ENCODE measurements at regions not wholly inside any gene's neighbourhood (a gene's known extent, or its start where the extent isn't known, plus 50 kb on each side); places are given as distances from the start of the nearest gene placed in this dataset.
"Not testable (repeated sequence)": the region's sequence is repeated elsewhere in the genome, so short reads cannot be mapped to it uniquely, and the experiment has no call there.

GRCh38 chr5:100043475-100043874 lies 491.7 kb upstream of the FAM174A start:
- Histone ChIP-seq H3K9me3 (ENCODE audit: control insufficient read depth in 2 of 2, low read length in 2 of 2) (no peaks in the 10 kb centered on the region), H3K4me1 (ENCODE audit: control insufficient read depth, insufficient read depth, low read length) (no peaks in the 10 kb centered on the region), H3K27ac (ENCODE audit: low read length) (no peak overlapping the region), H3K9ac (ENCODE audit: low read length in 2 of 2) (no peak overlapping the region), H3K27me3 (ENCODE audit: control insufficient read depth in 1 of 2, insufficient read depth in 2 of 2, low read length in 2 of 2) (no peaks in the 10 kb centered on the region), H3K4me3 (ENCODE audit: low read length in 2 of 2) (no peak overlapping the region), H3K36me3 (ENCODE audit: control insufficient read depth in 2 of 2, insufficient read depth in 2 of 2, low read length in 2 of 2) (no peaks in the 10 kb centered on the region)

GRCh38 chr5:100026606-100027005 lies 508.6 kb upstream of the FAM174A start:
- Histone ChIP-seq H3K27ac (ENCODE audit: low read length) (no peak overlapping the region), H3K36me3 (ENCODE audit: control insufficient read depth in 2 of 2, insufficient read depth in 2 of 2, low read length in 2 of 2) (no peaks in the 10 kb centered on the region), H3K9ac (ENCODE audit: low read length in 2 of 2) (no peak overlapping the region), H3K27me3 (ENCODE audit: control insufficient read depth in 1 of 2, insufficient read depth in 2 of 2, low read length in 2 of 2) (no peaks in the 10 kb centered on the region), H3K9me3 (ENCODE audit: control insufficient read depth in 2 of 2, low read length in 2 of 2) (no peaks in the 10 kb centered on the region), H3K4me1 (ENCODE audit: control insufficient read depth, insufficient read depth, low read length) (no peaks in the 10 kb centered on the region), H3K4me3 (ENCODE audit: low read length in 2 of 2) (no peak overlapping the region)

- no peaks in the 10 kb centered on the region for H3K36me3 ChIP-seq (ENCODE audit: control insufficient read depth in 2 of 2, insufficient read depth in 2 of 2, low read length in 2 of 2)
- no peak overlapping the region for H3K4me3 ChIP-seq (ENCODE audit: low read length in 2 of 2)
- no peak overlapping the region for H3K27ac ChIP-seq (ENCODE audit: low read length)
- no peaks in the 10 kb centered on the region for H3K9me3 ChIP-seq (ENCODE audit: control insufficient read depth in 2 of 2, low read length in 2 of 2)
- H3K27me3 ChIP-seq (ENCODE audit: control insufficient read depth in 1 of 2, insufficient read depth in 2 of 2, low read length in 2 of 2) = no peaks in the 10 kb centered on the region
- H3K9ac ChIP-seq (ENCODE audit: low read length in 2 of 2) = no peak overlapping the region
- H3K4me1 ChIP-seq (ENCODE audit: control insufficient read depth, insufficient read depth, low read length) = no peaks in the 10 kb centered on the region
Measured at GRCh38 chr5:100023536-100023935, 511.6 kb upstream of the FAM174A start.

- Histone ChIP-seq H3K36me3 (ENCODE audit: control insufficient read depth in 2 of 2, insufficient read depth in 2 of 2, low read length in 2 of 2) (no peaks in the 10 kb centered on the region), H3K4me3 (ENCODE audit: low read length in 2 of 2) (no peak overlapping the region), H3K9me3 (ENCODE audit: control insufficient read depth in 2 of 2, low read length in 2 of 2) (no peaks in the 10 kb centered on the region), H3K4me1 (ENCODE audit: control insufficient read depth, insufficient read depth, low read length) (no peaks in the 10 kb centered on the region), H3K27me3 (ENCODE audit: control insufficient read depth in 1 of 2, insufficient read depth in 2 of 2, low read length in 2 of 2) (no peaks in the 10 kb centered on the region), H3K27ac (ENCODE audit: low read length) (no peak overlapping the region), H3K9ac (ENCODE audit: low read length in 2 of 2) (no peak overlapping the region)
Measured at GRCh38 chr5:100017520-100018262, 517.5 kb upstream of the FAM174A start.

GRCh38 chr5:100013305-100013704 lies 521.9 kb upstream of the FAM174A start:
- not testable (repeated sequence) for H3K9ac ChIP-seq (ENCODE audit: low read length in 2 of 2); H3K36me3 ChIP-seq (ENCODE audit: control insufficient read depth in 2 of 2, insufficient read depth in 2 of 2, low read length in 2 of 2); H3K4me3 ChIP-seq (ENCODE audit: low read length in 2 of 2); H3K9me3 ChIP-seq (ENCODE audit: control insufficient read depth in 2 of 2, low read length in 2 of 2); H3K4me1 ChIP-seq (ENCODE audit: control insufficient read depth, insufficient read depth, low read length); H3K27ac ChIP-seq (ENCODE audit: low read length); H3K27me3 ChIP-seq (ENCODE audit: control insufficient read depth in 1 of 2, insufficient read depth in 2 of 2, low read length in 2 of 2)

GRCh38 chr5:100011160-100011559 lies 524.0 kb upstream of the FAM174A start:
- not testable (repeated sequence) for H3K36me3 ChIP-seq (ENCODE audit: control insufficient read depth in 2 of 2, insufficient read depth in 2 of 2, low read length in 2 of 2); H3K9me3 ChIP-seq (ENCODE audit: control insufficient read depth in 2 of 2, low read length in 2 of 2); H3K9ac ChIP-seq (ENCODE audit: low read length in 2 of 2); H3K27ac ChIP-seq (ENCODE audit: low read length); H3K4me3 ChIP-seq (ENCODE audit: low read length in 2 of 2); H3K4me1 ChIP-seq (ENCODE audit: control insufficient read depth, insufficient read depth, low read length); H3K27me3 ChIP-seq (ENCODE audit: control insufficient read depth in 1 of 2, insufficient read depth in 2 of 2, low read length in 2 of 2)

- Histone ChIP-seq H3K9me3 (ENCODE audit: control insufficient read depth in 2 of 2, low read length in 2 of 2) (no peaks in the 10 kb centered on the region), H3K27me3 (ENCODE audit: control insufficient read depth in 1 of 2, insufficient read depth in 2 of 2, low read length in 2 of 2) (no peaks in the 10 kb centered on the region), H3K36me3 (ENCODE audit: control insufficient read depth in 2 of 2, insufficient read depth in 2 of 2, low read length in 2 of 2) (no peaks in the 10 kb centered on the region), H3K4me3 (ENCODE audit: low read length in 2 of 2) (no peak overlapping the region), H3K27ac (ENCODE audit: low read length) (no peak overlapping the region), H3K9ac (ENCODE audit: low read length in 2 of 2) (no peak overlapping the region), H3K4me1 (ENCODE audit: control insufficient read depth, insufficient read depth, low read length) (no peaks in the 10 kb centered on the region)
Measured at GRCh38 chr5:100004969-100005368, 530.2 kb upstream of the FAM174A start.

- Histone ChIP-seq H3K9me3 (ENCODE audit: control insufficient read depth in 2 of 2, low read length in 2 of 2) (no peaks in the 10 kb centered on the region), H3K27ac (ENCODE audit: low read length) (no peak overlapping the region), H3K4me3 (ENCODE audit: low read length in 2 of 2) (no peak overlapping the region), H3K27me3 (ENCODE audit: control insufficient read depth in 1 of 2, insufficient read depth in 2 of 2, low read length in 2 of 2) (no peaks in the 10 kb centered on the region), H3K4me1 (ENCODE audit: control insufficient read depth, insufficient read depth, low read length) (no peaks in the 10 kb centered on the region), H3K9ac (ENCODE audit: low read length in 2 of 2) (no peak overlapping the region), H3K36me3 (ENCODE audit: control insufficient read depth in 2 of 2, insufficient read depth in 2 of 2, low read length in 2 of 2) (no peaks in the 10 kb centered on the region)
Measured at GRCh38 chr5:99998319-99998718, 536.9 kb upstream of the FAM174A start.

GRCh38 chr5:99995407-99995806 lies 539.8 kb upstream of the FAM174A start:
- Histone ChIP-seq H3K27me3 (ENCODE audit: control insufficient read depth in 1 of 2, insufficient read depth in 2 of 2, low read length in 2 of 2) (no peaks in the 10 kb centered on the region), H3K9me3 (ENCODE audit: control insufficient read depth in 2 of 2, low read length in 2 of 2) (no peaks in the 10 kb centered on the region), H3K9ac (ENCODE audit: low read length in 2 of 2) (no peak overlapping the region), H3K4me1 (ENCODE audit: control insufficient read depth, insufficient read depth, low read length) (no peaks in the 10 kb centered on the region), H3K4me3 (ENCODE audit: low read length in 2 of 2) (no peak overlapping the region), H3K27ac (ENCODE audit: low read length) (no peak overlapping the region), H3K36me3 (ENCODE audit: control insufficient read depth in 2 of 2, insufficient read depth in 2 of 2, low read length in 2 of 2) (no peaks in the 10 kb centered on the region)

- Histone ChIP-seq H3K27ac (ENCODE audit: low read length) (no peak overlapping the region), H3K36me3 (ENCODE audit: control insufficient read depth in 2 of 2, insufficient read depth in 2 of 2, low read length in 2 of 2) (no peaks in the 10 kb centered on the region)
Measured at GRCh38 chr5:99973779-99974178, 561.4 kb upstream of the FAM174A start.

GRCh38 chr5:99955962-99956361 lies 579.2 kb upstream of the FAM174A start:
- no peak overlapping the region for H3K9ac ChIP-seq (ENCODE audit: low read length in 2 of 2)
- H3K27me3 ChIP-seq (ENCODE audit: control insufficient read depth in 1 of 2, insufficient read depth in 2 of 2, low read length in 2 of 2) = no peaks in the 10 kb centered on the region
- H3K4me1 ChIP-seq (ENCODE audit: control insufficient read depth, insufficient read depth, low read length) = no peaks in the 10 kb centered on the region
- H3K27ac ChIP-seq (ENCODE audit: low read length) = no peak overlapping the region
- peaks cover 0 to 3% of the 10 kb centered on the region in 2 donors for H3K9me3 ChIP-seq (ENCODE audit: control insufficient read depth in 2 of 2, low read length in 2 of 2)
- H3K36me3 ChIP-seq (ENCODE audit: control insufficient read depth in 2 of 2, insufficient read depth in 2 of 2, low read length in 2 of 2) = no peaks in the 10 kb centered on the region
- no peak overlapping the region for H3K4me3 ChIP-seq (ENCODE audit: low read length in 2 of 2)

More at GRCh38 chr5:99973779-99974178, 561.4 kb upstream of the FAM174A start:
- Histone ChIP-seq H3K9ac (ENCODE audit: low read length in 2 of 2) (no peak overlapping the region), H3K4me3 (ENCODE audit: low read length in 2 of 2) (no peak overlapping the region), H3K4me1 (ENCODE audit: control insufficient read depth, insufficient read depth, low read length) (no peaks in the 10 kb centered on the region), H3K27me3 (ENCODE audit: control insufficient read depth in 1 of 2, insufficient read depth in 2 of 2, low read length in 2 of 2) (no peaks in the 10 kb centered on the region), H3K9me3 (ENCODE audit: control insufficient read depth in 2 of 2, low read length in 2 of 2) (no peaks in the 10 kb centered on the region)

All from stomach smooth muscle (tissue), 2 donors.